COR-L47 (cell line): ENCODE measurements at regions not wholly inside any gene's neighbourhood (a gene's known extent, or its start where the extent isn't known, plus 50 kb on each side); places are given as distances from the start of the nearest gene placed in this dataset.
"Not testable (repeated sequence)": the region's sequence is repeated elsewhere in the genome, so short reads cannot be mapped to it uniquely, and the experiment has no call there.

Experiments
- DNase-seq: peaks from one replicate; lab custom pipeline; 2025; lab: John Stamatoyannopoulos, UW

- no peak for DNase-seq
These were observed 858.3 kb downstream of the FLRT2 start for GRCh38 chr14:86388216-86388615.

GRCh38 chr14:86373886-86374285, 843.9 kb downstream of the FLRT2 start:
- peak; percentile 10 for DNase-seq

- no peak for DNase-seq
These were observed 842.5 kb downstream of the FLRT2 start for GRCh38 chr14:86372402-86372801.

GRCh38 chr14:86364634-86365033, 834.7 kb downstream of the FLRT2 start:
- DNase-seq: no peak

- DNase-seq: no peak
These were observed 833.6 kb downstream of the FLRT2 start for GRCh38 chr14:86363576-86363975.

- no peak for DNase-seq
These were observed 833.1 kb downstream of the FLRT2 start for GRCh38 chr14:86363047-86363446.

- no peak for DNase-seq
These were observed 827.9 kb downstream of the FLRT2 start for GRCh38 chr14:86357876-86358275.

- no peak for DNase-seq
These were observed 827.2 kb downstream of the FLRT2 start for GRCh38 chr14:86357119-86357518.

GRCh38 chr14:86346818-86347384, 817.0 kb downstream of the FLRT2 start:
- no peak for DNase-seq

GRCh38 chr14:86334355-86334754, 804.4 kb downstream of the FLRT2 start:
- DNase-seq: no peak

GRCh38 chr14:86333493-86333892, 803.5 kb downstream of the FLRT2 start:
- no peak for DNase-seq

- no peak for DNase-seq
These were observed 801.4 kb downstream of the FLRT2 start for GRCh38 chr14:86331341-86331740.

- no peak for DNase-seq
These were observed 791.2 kb downstream of the FLRT2 start for GRCh38 chr14:86321151-86321550.

- not testable (repeated sequence) for DNase-seq
These were observed 782.3 kb downstream of the FLRT2 start for GRCh38 chr14:86312154-86312665.

- DNase-seq: no peak
These were observed 781.2 kb downstream of the FLRT2 start for GRCh38 chr14:86311151-86311550.

GRCh38 chr14:86310611-86311010, 780.7 kb downstream of the FLRT2 start:
- no peak for DNase-seq

- DNase-seq: no peak
These were observed 780.2 kb downstream of the FLRT2 start for GRCh38 chr14:86310148-86310547.

GRCh38 chr14:86305058-86305457, 775.1 kb downstream of the FLRT2 start:
- no peak for DNase-seq

- DNase-seq: peak; percentile 16
These were observed 770.0 kb downstream of the FLRT2 start for GRCh38 chr14:86299994-86300393.

- DNase-seq: peak; percentile 88
These were observed 766.2 kb downstream of the FLRT2 start for GRCh38 chr14:86296173-86296572.

GRCh38 chr14:86288336-86288735, 758.4 kb downstream of the FLRT2 start:
- DNase-seq: no peak

- DNase-seq: no peak
These were observed 749.5 kb downstream of the FLRT2 start for GRCh38 chr14:86279405-86279804.

GRCh38 chr14:86257973-86258372, 728.0 kb downstream of the FLRT2 start:
- DNase-seq: no peak

- DNase-seq: no peak
These were observed 713.2 kb downstream of the FLRT2 start for GRCh38 chr14:86243158-86243557.
